ENCODE measurements at regions not wholly inside any gene's neighbourhood (a gene's known extent, or its start where the extent isn't known, plus 50 kb on each side); places are given as distances from the start of the nearest gene placed in this dataset.
A peak's percentile ranks its signal among the peaks of the same experiment; 100 is the strongest.

DNA sequence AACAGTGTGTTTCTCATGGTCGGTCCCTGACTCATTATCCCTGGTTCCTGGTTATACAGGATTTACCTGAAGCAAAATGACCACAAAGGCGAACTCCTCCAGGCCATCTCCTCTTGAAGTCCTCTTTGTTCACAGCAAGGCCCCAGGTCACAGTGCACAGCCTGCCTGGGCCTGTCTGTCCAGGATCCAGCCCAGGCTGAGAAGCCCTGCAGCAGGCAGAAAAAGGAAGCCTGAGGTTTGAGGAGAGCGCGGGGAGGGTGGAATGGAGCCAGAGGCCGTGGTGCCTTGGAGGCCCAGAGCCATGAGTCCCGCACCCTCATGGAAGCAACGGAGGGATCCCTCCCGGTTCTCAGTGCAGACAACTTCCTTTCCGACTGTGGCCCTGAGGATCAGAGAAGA is 136.8 kb upstream of the IRF2BP2 start:
- peak; percentile 98 for DNase-seq

DNA sequence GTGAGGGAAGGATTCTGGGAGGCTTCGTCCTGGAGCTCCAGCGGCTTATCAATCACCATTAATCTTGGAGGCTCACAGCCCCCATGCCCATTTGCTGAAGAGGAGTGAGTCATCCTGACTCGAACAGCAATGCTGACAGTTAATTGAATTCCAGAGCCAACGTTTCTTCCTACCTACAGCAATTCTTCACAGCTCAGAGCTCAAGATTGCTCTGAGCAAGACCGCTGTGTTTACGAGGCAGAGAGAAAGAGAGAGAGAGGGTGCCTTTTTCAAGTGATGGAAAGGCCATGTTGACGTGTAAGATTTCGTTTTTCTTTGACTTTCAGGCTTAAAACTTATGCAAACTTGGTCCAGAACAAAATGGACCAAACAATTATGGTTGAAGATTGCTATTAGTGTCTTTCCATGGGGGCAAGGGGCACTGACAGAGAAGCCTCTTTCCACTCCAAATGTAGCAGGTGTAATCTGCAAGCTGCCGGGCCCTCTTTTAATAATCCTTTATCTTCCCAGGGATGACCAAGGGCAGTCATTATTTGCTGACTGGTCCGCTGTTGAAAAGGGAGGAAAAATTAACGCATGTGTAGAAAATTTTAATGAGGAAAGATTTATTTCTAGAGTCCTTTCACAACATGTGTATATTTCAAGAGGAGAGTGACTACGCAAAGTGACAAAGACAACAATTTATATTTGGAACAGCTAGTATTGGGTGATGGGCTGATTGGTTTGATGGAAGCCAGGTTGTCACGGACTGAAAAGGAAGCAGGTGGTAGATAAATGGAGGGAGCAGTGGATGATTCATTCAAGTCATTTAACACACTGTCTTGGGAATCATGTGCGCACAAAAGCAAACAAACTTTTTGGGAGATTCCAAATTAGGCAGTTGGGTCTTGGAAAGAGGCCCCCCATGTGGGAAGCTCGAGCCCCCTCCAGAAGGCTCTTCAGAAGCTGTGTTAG is 136.1 kb upstream of the IRF2BP2 start:
- peak; percentile 95 for DNase-seq

DNA sequence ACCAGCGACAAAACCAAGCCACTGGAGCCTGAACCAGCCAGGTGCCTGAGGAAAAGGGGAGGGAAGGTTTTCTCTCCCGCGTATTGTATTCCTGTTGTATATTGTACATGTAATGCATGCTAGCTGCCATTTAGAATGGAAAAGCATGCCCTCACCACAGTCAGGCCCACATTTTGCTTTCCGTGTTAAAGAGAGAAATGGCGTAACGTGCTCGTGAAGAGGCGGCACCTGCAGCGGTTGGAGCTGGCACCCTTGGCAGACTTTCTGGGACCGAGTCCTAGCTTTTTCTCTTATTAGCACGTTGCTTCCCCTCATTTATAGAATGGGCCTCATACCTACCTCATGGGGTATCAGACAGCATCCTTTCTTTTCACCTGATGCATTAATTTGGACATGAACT is 135.3 kb upstream of the IRF2BP2 start:
- no peak for DNase-seq

DNA sequence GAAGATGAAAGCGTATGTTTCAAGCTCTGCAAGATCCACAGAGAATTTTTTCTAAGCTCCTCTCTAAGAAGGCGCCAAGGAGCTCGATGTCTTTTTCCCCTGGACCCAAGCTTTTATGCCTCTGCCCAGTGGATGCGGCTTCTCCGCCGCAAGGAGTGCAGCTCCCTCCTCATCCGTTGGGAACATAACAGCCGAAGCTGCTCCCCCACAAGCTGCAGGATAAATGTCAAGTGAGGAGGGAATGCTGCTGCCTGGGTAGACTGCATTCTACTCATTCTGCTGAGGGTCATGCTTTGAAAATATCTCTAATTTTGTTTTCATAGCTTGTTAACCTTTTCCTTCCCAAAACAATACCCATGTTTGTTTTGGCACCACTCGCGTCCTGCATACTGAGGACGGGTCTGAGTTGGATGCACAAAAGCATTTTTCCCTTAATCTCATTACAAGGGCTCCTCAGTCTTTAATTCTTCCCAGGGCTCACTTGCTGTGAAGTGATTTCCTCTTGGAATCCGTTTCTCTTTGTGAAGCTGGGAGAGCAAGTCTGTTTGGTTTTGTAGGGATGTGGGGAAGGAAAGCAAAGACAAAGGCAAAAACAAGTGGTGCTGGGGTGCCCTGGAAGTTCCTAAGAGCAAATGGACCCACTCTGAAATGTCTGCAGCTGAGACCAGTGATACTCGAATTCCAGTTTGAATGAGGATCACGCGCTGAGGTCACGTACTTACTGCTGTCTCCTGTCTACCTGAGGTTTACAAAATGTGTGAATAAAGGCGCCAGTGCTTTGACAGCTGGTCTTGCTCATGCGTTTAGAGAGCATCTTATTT is 134.0 kb upstream of the IRF2BP2 start:
- peak; percentile 67 for DNase-seq

DNA sequence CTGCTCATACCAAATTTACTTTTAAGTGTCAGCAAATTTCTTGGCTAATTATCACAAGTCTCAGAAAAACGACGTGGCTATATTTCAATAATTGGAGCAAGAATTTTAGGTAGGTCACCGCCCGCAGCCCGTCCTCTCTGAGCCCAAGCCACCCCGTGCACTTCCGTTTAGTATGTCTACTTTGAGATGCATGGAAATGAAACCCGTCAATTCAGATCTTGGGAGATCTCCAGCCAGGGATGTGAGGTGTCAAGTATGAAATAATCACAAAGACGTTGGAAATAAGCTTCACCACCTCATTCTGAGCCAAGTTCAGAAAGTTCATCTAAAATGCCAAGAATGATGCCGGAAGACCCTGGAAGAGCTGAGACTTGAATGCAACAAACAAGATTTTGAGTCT is 132.6 kb upstream of the IRF2BP2 start:
- DNase-seq = no peak

DNA sequence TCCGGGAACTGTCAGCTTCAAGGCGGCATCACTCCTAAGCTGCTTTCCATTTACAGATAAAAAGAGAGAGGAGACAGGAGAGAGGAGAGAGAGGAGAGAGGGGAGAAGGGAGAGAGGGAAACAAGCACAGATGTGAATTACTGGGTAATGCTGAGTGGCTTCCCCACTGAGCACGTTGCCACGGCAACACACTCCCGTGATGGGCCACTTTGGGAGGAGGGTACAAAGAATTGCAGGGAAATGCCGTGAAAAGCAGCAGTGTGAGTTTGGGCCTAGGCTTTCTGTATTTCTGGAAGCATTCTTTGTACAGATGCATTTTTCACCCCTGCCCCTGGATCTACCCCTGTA is 128.0 kb upstream of the IRF2BP2 start:
- DNase-seq = no peak

DNA sequence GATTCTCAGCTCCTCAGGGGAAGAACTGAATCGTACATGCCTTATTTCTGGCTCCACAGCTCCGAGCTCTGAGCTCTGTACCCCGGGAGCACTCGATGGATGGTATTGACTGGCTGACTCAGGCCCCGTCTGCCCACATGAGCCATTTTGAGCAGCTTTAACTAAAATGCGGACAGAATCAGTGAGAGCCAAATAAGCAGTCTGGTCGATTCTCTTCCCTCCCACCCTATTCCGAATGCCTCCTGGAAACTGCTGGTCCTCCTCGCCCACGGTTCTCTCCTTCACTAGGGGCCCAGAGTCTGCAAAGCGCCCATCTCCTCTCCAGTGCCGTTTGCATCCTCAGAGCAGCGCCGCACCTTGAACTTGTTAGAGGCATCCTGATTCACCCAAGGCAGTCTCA is 125.9 kb upstream of the IRF2BP2 start:
- DNase-seq = peak; percentile 31

DNA sequence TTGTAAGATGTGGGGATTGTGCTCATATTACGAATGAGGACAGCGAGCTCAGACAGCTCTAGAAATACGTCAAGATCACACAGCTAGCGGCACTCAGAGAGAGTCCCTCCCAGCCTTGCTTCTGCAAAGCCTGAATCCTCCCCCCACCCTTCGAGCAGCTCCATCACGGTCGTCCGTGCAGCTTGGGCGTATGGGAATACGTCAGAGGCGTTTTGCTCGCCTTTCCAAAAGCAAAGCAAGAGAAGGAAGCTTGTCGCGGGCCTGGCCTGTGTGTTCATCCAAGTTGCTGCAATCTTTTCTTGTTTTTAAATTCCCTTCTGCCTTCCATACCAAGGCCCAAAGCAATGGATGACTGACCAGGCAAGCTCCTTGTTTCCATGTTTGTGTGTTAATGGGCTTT is 125.5 kb upstream of the IRF2BP2 start:
- DNase-seq = no peak

DNA sequence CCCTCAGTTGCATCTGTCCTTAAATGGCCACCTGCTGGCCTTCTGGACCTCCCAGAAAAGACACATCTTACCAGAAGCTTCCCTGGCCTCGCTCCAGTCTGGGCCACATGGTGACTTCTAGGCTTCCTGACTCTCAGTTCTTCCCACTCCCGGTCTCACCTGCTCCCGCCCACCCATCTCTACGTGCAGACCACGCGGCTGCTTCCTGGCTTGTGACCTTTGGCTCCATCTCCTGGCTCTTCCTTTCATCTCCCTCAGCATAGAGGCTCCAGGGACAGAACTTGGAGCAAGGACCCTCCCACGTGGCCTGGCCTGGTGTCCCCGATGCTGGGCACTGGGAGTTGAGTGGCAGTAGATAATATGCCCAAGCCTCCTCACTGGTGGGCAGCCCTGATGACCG is 124.9 kb upstream of the IRF2BP2 start:
- no peak for DNase-seq

DNA sequence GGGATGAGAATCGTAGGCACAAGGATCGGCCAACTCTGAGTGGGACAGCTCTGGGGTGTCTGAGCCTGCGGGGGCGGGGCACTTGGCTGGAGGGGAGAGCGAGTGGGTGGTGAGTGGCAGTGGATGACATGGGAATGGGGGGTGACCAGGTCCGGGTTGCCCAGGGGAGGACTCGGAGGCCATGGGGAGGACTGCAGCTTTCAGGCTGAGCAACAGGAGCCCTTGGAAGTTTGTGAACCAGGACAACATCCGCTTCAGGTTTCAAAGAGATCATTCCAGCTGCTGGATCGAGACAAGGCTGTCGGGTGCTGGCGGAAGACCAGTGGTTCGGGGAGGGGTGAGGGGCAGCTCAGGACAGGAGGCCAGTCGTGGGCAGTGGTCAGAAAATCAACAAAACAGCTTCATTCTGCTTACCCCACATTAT is 124.4 kb upstream of the IRF2BP2 start:
- no peak for DNase-seq

DNA sequence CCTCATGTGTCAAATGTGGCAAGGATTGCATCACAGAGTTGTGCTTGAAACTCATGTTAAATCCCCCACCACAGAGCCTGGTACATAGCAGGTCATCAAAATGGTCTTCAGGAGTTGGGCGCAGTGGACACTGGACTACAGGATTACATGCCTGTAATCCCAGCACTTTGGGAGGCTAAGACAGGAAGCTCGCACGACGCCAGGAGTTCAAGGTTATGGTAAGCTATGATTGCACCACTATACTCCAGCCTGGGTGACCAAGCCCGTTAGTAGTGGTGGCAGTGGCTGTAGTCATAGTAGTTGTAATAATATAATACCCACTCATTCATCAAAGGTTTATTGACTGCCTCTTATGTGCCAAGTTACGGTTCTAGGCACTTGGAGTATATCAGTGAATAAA is 123.4 kb upstream of the IRF2BP2 start:
- DNase-seq = no peak

DNA sequence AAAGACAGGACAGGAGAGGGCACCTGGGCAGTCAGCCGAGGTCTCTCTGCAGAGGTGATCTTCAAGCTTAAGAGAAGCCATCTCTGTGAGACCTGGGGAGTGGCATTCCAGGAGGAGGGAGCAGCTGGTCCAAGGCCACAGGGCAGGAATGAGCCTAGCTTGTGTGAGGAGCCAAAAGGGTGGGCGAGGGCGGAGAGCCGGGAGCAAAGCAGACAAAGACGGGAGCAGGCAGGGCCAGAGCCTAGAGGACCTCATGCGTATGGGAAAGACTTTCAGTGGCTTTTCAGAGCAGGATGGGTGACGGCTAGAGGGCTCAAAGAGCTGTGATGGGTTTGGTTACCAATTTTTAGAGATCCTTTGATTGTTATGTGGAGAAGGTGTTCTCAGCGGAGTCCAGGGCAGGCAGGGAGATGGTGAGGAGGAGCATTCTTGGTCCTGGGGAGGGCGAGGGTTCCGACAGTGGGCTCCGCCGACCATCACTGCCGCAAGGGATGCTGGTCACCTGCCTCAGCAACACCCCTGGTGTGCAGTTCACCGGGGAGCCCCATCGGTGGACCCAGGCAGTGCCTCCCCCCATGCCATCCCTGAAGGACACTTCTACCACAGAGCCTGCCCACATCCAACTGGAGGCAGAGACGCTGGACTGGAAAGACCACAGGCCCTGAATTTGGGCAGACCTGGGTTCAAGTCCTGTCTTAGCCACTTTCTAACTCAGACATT is 122.9 kb upstream of the IRF2BP2 start:
- DNase-seq = peak; percentile 50

DNA sequence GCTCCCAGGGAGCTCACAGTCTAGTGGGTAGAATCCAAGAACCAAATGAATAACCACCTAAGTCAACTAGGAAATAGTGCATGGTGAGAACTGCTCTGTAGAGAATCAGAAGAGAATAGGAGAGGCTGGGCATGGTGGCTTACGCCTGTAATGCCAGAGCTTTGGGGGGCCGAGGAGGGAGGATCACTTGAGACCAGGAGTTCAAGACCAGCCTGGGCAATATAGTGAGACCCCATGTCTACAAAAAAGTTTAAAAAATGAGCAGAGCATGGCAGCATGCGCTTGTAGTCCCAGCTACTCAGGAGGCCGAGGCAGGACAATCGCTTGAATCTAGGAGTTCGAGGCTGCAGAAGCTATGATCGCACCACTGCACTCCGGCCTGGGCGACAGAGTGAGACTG is 122.3 kb upstream of the IRF2BP2 start:
- peak; percentile 29 for DNase-seq

DNA sequence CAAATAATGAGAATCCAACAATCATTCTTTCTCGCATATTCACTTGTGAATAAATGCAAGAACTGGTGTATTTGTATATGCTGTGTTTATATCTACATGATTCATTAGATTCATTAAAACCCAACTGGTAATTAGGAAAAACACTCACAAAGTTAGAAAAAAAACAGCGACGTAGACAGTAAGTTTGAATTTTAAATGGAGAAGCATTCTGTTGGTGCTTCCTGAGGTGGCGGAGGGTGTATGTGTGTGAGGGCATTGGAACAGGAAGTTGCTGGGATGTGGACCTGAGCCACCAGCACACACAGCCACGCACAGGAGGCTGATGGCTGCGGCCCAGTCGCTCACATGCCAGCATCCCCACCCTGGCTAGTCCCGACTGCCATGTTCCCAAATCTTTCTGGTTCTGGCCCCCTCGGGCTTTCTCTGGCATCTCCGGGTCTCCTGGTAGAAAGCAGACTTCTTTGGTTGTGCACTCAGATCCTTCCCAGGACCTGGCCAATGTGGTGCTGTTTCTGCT is 121.6 kb upstream of the IRF2BP2 start:
- peak; percentile 56 for DNase-seq

DNA sequence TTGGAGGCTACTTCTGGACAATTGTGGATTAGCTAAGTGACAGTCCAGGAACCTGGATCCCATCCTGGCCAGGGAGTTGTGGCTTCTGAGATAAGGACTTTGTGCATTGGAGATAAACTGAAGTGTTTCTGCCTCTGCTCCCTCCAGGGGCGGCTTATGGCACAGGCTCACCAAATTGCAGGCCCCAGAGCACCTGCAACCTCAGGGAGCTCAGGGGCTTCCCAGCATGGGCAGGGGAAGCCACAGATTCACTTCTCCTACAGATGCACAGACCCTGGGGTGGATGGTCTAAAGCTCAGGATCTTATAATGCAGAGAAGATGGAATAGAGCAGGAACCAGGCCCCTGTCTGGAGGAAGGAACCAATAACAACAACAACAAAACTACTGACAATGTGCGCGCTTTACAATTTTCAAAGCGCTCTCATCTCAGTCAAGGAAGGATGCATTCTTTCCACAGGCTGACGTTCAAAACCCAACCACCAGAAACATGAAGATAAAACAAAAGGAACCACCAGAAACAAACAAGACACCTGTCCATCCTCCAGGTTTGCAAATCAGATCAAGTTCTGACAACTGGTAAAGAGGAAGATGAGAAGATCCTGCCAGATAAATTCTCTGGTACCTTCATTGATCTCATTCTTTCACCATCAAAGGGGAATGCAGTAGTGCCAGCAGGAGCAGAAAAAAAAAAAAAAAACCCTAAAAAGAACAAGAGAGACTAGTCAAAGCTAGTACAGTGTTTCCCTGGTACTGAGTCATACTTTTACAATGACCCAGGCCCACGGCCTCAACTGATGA is 121.0 kb upstream of the IRF2BP2 start:
- peak; percentile 70 for DNase-seq

DNA sequence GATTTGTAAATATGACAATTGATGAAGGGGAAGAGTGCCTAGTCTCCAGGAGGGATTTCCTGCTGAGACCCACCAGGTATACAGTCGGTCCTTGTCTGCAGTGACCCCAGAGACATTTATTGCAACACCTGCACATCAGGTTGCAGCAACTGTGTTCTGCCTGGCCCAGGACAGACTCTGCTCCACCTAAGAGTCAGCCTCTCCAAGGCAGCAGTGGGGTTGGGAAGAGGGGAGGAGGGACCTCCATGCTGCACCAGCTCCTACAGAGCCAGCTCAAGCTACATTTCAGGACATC is 120.4 kb upstream of the IRF2BP2 start:
- peak; percentile 51 for DNase-seq

DNA sequence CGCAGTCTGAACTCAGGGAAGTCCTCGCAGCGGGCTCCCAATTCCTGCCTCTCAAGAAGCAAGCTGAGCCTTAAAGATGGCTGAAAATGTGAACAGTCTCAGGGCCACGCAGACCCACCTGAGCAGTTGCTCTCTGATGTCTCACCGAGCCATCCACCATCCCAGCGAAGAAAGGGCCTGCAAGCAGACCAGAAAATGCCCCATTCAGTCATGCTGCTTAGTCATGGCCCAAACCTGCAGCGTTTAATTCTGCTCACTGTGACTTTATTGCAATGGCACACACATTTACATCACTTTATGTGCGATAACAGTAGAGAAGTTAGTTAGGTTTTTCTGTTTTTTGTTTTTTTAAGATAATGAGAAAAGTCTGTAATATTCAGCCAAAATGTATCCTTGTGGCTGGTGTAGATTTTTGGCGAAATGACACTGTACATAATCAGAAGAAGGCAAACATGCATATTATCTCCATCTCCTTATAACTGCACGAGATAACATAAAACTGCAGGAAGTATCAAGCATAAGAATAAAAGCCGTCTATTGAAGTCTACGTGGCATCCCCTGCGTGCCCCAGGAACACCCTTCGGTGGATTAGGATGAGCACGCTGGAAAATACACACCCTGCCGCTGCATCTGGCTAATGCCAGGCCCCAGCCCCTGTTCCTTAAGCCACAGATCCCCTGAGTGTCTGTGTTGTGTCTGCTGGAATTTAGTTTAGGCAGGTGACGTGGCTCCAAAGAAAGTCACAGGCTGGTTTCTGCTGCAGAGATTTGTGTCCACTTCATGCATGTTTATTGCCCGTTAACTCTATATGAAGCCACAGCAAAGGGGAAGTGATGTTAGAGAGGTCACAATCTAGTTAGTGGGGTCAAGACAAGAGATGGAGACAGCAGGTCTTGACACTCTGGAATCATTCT is 119.8 kb upstream of the IRF2BP2 start:
- DNase-seq = peak; percentile 63

DNA sequence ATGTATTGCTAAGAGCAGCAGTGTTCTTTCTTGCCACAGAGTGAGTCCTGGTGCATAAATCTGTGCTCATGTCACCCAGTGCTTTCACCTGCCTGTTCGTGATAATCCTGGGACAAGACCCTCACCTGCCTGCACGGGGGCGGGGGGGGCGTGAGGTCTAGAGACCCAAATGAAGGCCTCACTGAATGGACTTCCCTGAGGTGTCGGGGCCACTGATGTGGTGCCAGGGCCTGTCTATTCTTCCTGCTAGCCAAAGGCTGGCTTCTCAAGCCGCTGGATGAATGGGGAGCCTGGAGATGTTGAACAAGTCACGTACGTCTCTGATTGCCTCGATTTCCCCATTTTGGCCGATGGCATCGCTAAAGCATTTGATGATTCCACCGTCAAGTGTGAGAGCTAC is 118.8 kb upstream of the IRF2BP2 start:
- DNase-seq = peak; percentile 44

DNA sequence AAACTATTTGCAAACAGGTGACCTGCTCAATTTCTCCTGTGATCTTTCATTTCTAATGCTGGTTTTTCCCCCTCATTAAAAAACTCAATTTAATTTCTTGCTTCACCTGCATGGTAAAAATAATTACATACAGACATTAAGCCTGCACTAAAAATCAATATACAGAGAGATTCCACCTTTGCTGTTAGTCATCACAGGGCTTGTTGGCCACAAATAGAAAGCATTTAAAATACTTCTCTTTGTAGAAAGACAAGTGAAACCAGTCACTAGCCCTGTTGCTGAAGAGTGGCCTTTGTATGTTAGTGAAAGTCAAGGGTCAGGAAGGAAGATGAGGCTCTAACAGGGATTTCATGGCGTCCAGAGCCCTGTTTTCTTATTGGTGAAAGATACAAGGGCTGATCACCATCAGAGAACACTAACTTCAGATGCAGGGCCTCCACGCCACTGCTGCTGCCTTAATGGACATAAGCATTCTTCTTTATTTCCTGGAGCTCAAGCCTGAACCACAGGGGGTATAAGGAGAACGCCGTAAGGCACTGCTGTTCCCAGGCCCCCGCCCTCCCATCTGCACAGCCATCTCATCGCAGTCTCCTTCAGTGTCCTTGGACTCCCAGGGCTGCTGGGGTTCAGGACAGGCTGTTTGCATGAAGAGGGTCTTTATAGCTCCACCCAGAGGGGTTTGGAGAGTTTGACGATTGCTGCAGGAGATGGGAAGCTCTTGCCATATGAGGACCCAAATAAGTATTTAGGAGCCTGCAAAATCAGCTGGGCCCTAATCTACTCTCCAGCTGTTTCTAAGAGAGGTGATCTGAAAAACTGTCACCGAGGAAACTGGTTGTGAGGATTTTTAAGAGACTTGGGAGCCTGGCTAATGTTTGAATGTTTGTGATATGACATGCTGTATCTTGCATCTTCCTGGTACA is 117.3 kb upstream of the IRF2BP2 start:
- peak; percentile 58 for DNase-seq

DNA sequence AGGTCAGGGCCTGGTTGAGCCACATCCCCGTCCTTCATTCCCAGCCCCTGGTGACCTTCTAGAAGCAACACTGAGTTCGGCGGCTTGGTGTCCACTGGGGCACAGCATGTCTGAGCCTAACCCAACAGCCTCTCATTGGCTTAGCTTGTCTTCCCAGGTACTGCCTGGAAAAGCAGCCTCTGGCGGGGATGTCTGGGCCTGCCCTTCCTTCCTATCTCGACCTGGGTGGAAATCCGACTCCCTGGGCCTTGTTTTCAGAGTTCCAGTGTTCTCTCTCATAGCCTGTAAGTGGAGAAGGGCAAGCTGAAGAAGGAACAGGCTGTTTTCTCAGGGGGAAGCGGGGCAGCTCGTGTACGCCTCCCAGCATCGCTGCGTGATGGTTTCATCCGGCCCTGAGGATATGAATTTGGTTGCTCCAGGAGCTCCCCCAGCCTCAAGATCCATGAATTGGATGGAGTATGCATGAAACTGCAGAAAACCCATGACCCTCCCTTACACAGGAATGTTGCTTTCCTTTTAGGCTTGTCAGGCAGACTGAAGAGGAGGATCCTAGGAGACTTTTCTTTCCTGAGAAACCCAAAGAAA is 116.5 kb upstream of the IRF2BP2 start:
- DNase-seq = peak; percentile 89

Data from islet precursor cell (in vitro differentiated cells).